HG03354 (cell line): ENCODE measurements at regions not wholly inside any gene's neighbourhood (a gene's known extent, or its start where the extent isn't known, plus 50 kb on each side); places are given as distances from the start of the nearest gene placed in this dataset.

ENCODE experiments used
- ATAC-seq: cut with Tn5 transposase; IDR thresholded peaks from one replicate; pipeline ENCODE4 v1.9.1; 2021; ENCODE audit warnings: mild to moderate bottlenecking; ENCODE audit not compliant: unreplicated experiment, poor library complexity, severe bottlenecking

DNA sequence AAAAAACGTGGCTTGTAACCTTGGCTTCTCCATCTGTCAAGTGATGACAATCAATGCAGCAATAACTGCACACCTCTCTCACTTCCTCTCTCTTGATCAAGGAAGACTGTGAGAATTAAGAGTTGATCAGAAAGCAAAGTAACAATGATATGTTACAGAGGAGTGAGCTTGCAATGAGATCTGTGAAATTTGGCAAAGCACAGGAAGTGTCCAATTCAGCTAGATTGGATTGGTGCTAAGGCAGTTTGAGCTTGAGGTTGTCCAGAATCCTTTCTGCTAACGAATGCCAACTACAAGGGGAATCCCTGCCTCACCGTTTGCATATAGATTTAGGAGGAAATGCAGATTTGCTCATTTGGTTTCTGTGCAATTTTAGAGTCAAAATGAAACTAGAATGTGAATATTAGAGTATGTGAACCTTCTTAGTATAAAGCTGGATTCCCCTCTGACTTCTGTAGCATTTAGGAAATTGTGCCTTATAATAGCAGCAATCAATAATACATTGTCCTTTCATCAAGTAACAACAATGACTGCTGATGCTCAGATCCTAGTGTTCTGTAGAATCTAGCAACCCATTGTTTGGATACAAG lies 346.4 kb downstream of the PTTG2 start:
- peak; percentile 62 for ATAC-seq

DNA sequence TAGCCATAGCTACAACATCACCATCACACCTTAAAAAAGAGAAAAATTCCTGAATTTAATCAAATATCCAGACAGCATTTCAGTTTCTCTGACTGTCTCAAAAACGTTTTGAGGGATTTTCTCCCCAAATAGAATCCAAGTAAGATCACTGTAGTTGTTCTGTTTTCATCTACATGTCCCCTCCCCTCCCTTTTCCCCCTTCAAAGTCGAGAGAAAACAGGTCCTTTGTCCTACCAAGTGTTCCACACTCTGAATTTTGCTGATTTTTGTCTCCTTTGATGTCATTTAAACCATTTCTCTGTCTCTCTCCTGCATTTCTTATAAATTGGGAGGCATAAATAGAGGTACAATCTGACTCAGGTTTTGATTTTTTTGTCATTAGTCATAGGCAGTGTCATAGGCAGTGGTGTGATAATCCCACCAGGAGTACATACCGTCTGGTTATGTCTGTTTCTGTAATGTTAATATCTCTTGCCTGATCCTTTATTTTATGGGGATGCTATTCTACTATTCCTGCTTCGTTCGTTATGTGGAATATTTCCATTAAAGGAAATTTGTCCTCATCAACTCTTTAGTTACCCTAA lies 348.6 kb downstream of the PTTG2 start:
- ATAC-seq = no peak

- ATAC-seq = no peak
These were observed 349.3 kb downstream of the PTTG2 start for GRCh38 chr4:38309471-38309870.

DNA sequence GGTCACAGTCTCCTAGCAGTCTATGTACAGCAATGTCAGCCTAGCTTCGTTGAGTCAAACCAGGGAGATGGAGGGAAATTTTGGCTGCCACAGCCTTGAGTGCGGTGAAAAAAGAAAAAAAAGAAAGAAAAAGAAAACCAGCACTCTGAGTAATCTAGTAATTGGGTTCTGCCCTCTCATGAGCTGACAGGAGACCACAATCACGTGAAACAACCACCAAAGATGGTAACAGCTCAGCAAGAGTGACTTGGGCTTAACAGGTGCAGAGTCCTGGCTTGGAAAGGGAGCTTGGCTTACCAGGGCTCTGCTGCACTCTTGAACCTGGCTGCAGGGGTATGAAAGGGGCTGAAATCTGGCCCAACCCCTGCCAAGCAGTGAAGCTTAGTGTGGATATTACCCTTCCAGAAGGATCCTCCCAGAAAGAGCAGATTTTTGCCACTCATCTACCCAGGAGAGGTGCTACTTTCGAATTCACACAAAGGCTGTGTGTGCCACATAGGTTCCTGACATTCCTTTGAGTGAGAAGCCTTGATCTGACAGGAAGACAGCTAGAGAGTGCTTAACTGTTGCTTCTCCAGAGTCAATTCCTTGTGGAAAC lies 350.3 kb downstream of the PTTG2 start:
- ATAC-seq = peak; percentile 91

- no peak for ATAC-seq
These were observed 351.4 kb downstream of the PTTG2 start for GRCh38 chr4:38311495-38312126.

DNA sequence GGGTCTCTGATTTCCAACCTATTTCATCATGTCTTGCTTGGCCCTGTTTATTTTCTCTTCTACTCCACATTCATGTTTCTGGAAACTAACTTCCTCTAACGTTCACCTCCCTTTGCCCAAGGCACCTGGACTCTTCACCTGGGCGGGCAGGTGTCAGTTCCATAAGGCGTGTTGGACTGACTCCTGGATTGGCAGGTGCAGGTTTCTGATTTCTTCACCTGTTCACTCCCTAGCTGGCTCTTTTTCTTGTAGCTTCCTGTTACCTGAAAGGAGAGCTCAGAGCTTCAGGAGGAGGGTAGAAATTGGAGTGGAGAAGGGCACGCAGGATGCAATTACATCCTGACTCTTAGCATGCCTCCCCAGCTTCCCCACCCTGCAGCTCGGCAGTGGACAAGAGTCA lies 350.8 kb upstream of the KLF3 start:
- ATAC-seq = no peak

DNA sequence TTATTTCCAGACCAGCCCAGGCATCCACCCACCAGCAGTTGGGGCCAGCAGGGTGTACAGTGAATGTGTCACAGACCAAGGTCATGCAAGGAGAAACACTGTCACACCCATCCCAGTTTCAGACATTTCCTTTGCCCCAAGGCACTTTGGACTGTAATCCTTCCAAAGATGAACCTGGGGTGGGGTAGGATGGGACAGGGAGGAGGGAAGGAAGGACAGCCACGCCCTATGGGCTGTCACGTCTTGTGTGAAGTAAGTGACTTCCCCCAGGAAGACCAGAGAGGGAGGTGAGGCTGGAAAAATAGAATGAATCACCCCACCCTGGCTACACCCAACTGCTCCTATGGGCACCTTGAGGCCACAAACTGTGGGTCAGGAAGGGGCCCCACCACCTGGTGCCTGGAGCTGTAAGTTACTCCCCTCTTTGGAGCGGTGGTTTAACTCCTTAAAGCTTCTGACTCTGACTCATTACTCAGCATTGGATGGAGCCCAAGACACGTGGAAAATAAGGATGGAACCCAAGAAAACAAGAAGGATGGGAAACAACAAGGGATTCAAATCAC lies 349.9 kb upstream of the KLF3 start:
- ATAC-seq = no peak

GRCh38 chr4:38314663-38315062 lies 349.3 kb upstream of the KLF3 start:
- no peak for ATAC-seq

GRCh38 chr4:38315286-38315685 lies 348.7 kb upstream of the KLF3 start:
- no peak for ATAC-seq

GRCh38 chr4:38316045-38316444 lies 348.0 kb upstream of the KLF3 start:
- ATAC-seq = no peak

GRCh38 chr4:38317041-38317674 lies 346.8 kb upstream of the KLF3 start:
- ATAC-seq = no peak

DNA sequence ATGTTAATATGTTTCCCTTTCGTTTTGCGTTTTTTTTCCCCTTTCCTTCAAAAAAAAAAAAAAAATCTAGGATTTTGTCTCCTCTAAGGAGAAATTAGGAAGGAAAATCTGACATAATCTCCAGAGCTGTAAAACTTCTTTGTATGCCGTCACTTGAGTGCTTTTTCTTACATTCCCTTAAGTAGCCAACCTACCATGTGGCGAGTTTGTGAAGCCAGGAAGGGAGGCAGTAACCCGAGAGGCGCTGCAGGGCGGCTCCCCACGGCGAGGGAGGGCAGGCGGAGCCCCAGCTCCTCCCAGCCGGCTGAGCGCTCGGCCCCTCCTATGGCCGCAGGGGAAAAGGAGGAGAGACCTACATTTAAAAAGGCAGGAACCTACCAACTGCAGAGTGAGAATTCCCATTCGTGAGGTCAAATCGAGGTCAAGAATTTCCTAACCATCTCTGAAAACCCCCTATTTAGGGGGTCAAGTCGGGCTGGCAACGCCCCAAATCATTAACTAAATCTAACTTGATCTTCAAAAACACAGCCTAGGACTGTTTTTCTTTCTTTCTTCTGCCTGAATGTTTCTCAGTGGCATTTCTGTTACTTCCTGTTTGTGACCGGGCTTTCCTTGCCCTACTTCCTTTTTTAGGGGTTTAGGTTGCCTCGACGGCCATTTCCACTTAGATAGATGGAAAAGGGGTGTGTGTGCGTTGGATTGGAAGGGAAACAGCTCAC lies 345.1 kb upstream of the KLF3 start:
- peak; percentile 91 for ATAC-seq

- peak; percentile 57 for ATAC-seq
These were observed 344.3 kb upstream of the KLF3 start for GRCh38 chr4:38319456-38320342.

DNA sequence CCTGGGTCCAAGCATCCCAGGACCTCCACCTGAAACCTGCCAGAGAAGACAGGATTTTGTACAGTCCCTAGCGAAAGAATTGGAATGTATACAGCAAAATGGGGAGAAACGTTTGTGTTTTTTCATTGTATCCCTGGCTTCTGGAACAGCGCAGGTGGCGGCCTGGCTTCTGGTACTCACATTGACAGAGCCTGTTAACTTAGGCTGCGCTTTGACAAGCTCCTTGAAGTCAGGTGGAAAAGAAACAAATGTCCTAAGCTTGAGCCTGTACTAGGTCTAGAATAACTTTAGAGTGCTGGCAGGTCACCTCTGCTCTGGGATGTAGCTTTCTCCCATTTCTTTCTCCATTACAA lies 343.7 kb upstream of the KLF3 start:
- ATAC-seq = no peak

- ATAC-seq = no peak
These were observed 343.2 kb upstream of the KLF3 start for GRCh38 chr4:38320833-38321232.

GRCh38 chr4:38322714-38323113 lies 341.3 kb upstream of the KLF3 start:
- no peak for ATAC-seq

DNA sequence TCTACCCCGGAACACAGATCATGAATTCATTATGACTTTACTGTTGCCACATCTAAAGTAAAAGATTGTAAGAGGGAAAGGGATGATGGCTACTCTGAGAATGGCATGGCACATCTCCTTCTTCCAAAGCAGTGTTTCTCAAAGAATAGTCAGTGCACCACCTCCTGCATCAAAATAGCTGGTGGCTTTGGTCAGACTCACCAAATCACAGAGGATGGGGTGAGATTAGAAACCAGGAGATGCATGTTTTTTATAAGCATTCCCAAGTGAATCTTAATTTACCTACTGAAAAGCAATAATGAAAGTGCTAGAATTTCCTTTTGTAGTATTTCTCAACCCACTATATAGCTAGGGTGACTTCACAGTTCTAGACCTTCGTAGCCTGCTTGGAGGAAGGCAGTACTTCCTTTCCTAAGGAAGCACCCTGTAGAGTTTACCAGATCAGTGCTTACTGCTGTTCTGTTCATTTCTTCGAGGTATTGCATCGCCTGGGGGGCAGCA lies 340.8 kb upstream of the KLF3 start:
- no peak for ATAC-seq

DNA sequence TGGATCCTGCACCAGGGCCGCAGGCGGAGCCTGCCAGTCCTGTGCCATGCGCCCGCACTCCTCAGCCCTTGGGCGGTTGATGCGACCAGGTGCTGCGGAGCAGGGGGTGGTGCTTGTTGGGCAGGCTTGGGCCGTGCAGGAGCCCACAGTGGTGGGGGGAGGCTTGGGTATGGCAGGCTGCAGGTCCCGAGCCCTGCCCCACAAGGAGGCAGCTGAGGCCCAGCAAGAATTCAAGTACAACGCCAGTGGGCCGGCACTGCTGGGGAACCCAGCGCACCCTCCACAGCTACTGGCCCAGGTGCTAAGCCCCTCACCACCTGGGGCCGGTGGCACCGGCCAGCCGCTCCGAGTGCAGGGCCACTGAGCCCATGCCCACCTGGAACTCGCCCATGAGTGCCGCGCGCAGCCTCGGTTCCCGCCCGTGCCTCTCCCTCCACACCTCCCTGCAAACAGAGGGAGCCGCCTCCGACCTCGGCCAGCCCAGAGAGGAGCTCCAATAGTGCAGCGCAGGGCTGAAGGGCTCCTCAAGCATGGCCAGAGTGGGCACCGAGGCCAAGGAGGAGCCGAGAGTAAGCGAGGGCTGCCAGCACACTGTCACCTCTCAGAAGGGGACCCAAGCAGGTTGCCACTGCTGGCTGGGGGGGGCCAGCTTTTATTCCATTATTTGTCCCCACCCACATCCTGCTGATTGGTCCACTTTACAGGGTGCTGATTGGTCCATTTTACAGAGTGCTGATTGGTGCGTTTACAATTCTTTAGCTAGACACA lies 339.0 kb upstream of the KLF3 start:
- ATAC-seq = no peak
